ENCODE measurements at regions not wholly inside any gene's neighbourhood (a gene's known extent, or its start where the extent isn't known, plus 50 kb on each side); places are given as distances from the start of the nearest gene placed in this dataset.

- TF ChIP-seq CTCF (IDR thresholded peaks at IDR 0.05; ENCODE audit: poor library complexity): no peak
- TF ChIP-seq EZH2 (IDR thresholded peaks at IDR 0.05; ENCODE audit: borderline replicate concordance): no peak
- no peak for TF ChIP-seq EZH2phosphoT487 (IDR thresholded peaks at IDR 0.05; ENCODE audit: low read depth, severe bottlenecking, unreplicated experiment)
These were observed 409.0 kb downstream of the TECRL start for GRCh38 chr4:64000241-64000640.
